Spleen (tissue), 11 donors: ENCODE measurements at regions not wholly inside any gene's neighbourhood (a gene's known extent, or its start where the extent isn't known, plus 50 kb on each side); places are given as distances from the start of the nearest gene placed in this dataset.

ENCODE experiments used
- DNase-seq: peaks from one replicate; pipeline ENCODE4 v3.0.0-alpha.2; 2020
- H3K27ac ChIP-seq, 8 donors: fragments of 200-600 bp; sonication (generic) in 7 of 8; 1 replicate in 4 of 8; 2 replicates in 4 of 8; pipeline versions ENCODE4 v1.5.0 to v1.8.0; 2016 to 2021; ENCODE audit warnings: inconsistent platforms in 4 of 8, mild to moderate bottlenecking in 4 of 8, moderate library complexity in 1 of 8
- H3K27me3 ChIP-seq, 7 donors: fragments of 200-600 bp; sonication (generic) in 6 of 7; replicated peaks in 1 of 7; 1 replicate in 4 of 7; 2 replicates in 3 of 7; pipeline versions ENCODE4 v1.5.0 to v1.8.0; 2016 to 2021; ENCODE audit warnings: inconsistent platforms in 3 of 7, mild to moderate bottlenecking in 1 of 7
- H3K36me3 ChIP-seq, 6 donors: fragments of 200-600 bp; sonication (generic) in 5 of 6; 1 replicate in 4 of 6; 2 replicates in 2 of 6; pipeline versions ENCODE4 v1.5.0 to v1.8.0; 2016 to 2021; ENCODE audit warnings: inconsistent platforms in 2 of 6
- H3K4me1 ChIP-seq, 6 donors: fragments of 200-600 bp; sonication (generic) in 5 of 6; 1 replicate in 3 of 6; 2 replicates in 3 of 6; pipeline versions ENCODE4 v1.5.0 to v1.8.0; 2016 to 2021; ENCODE audit warnings: inconsistent platforms in 3 of 6
- H3K4me3 ChIP-seq, 8 donors: fragments of 200-600 bp; sonication (generic) in 7 of 8; 1 replicate in 4 of 8; 2 replicates in 4 of 8; pipeline versions ENCODE4 v1.5.0 to v1.8.0; 2016 to 2021; ENCODE audit warnings: inconsistent platforms in 4 of 8, mild to moderate bottlenecking in 4 of 8, moderate library complexity in 2 of 8
- H3K9me3 ChIP-seq, 8 donors: fragments of 200-600 bp; sonication (generic) in 7 of 8; 1 replicate in 4 of 8; 2 replicates in 4 of 8; pipeline versions ENCODE4 v1.5.0 to v1.8.0; 2016 to 2021; ENCODE audit warnings: inconsistent platforms in 4 of 8
- POLR2A ChIP-seq, 3 donors: fragments of 450-650 bp; IDR thresholded peaks; one replicate each; pipeline ENCODE4 v1.5.1; 2017; ENCODE audit warnings: antibody characterized with exemption in 3 of 3, mild to moderate bottlenecking in 1 of 3
- POLR2AphosphoS5 ChIP-seq, 3 donors: sonication (generic); formaldehyde crosslinking; IDR thresholded peaks; one replicate each; pipeline ENCODE4 v1.5.1; 2017; ENCODE audit warnings: antibody characterized with exemption in 3 of 3
- WGBS, 5 donors: extraction: QIAGEN DNeasy Blood & Tissue Kit in 3 of 5; methylation state at CpG; one replicate each; pipeline versions ENCODE4 v1.1.5 to v1.1.7; 2013 to 2018; 5-methylcytosine and 5-hydroxymethylcytosine counted together
- intact Hi-C: fragments of 100-400 bp; cut with DNase I; formaldehyde crosslinking; loops from one replicate; pipeline ENCODE4 v1.15.0; 2023; ENCODE audit warnings: low total_unique reads
- TF ChIP-seq, protein P1 (sequence below), 11 experiments: fragments of 200-600 bp in 7 of 11; fragments of 450-650 bp in 4 of 11; sonication (generic) in 4 of 11; IDR thresholded peaks in 8 of 11; conservative IDR thresholded peaks in 3 of 11; 1 replicate in 7 of 11; 2 replicates in 4 of 11; pipeline versions ENCODE4 v1.4.0 to v1.8.0; 2016 to 2021; ENCODE audit warnings: antibody characterized with exemption in 11 of 11, inconsistent platforms in 4 of 11, mild to moderate bottlenecking in 1 of 11
- donor health status: healthy with polysubstance abuse.
- donor health status: DM: no; HTN: no; CAD: no; lungs with moderate emphysema.
- donor health status: DM: no; HTN: no; CAD: no.
- donor health status: Bipolar disorder and iron deficiency.
- donor health status: healthy.
- donor health status: DM: no; HTN: no; CAD: no.
- donor health status: DM: yes; HTN: yes; CAD: no.

DNA sequence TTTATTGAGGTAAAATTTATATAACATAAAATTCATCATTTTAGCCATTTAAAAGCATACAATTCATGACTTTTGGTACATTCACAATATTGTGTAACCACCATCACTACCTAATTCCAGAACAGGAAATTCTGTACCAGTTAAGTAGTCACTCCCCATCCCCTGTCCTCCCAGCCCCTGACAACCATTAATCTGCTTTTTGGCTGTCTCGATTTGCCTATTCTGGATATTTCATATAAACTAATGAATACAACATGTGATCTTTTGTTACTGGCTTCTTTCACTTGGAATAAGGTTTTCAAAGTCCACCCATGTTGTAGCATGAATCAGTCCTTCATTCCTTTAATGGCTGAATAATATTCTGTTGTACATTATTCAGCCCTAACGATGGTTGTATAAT, 115.6 kb upstream of the KLF14 start:
- TF ChIP-seq, protein P1, sequence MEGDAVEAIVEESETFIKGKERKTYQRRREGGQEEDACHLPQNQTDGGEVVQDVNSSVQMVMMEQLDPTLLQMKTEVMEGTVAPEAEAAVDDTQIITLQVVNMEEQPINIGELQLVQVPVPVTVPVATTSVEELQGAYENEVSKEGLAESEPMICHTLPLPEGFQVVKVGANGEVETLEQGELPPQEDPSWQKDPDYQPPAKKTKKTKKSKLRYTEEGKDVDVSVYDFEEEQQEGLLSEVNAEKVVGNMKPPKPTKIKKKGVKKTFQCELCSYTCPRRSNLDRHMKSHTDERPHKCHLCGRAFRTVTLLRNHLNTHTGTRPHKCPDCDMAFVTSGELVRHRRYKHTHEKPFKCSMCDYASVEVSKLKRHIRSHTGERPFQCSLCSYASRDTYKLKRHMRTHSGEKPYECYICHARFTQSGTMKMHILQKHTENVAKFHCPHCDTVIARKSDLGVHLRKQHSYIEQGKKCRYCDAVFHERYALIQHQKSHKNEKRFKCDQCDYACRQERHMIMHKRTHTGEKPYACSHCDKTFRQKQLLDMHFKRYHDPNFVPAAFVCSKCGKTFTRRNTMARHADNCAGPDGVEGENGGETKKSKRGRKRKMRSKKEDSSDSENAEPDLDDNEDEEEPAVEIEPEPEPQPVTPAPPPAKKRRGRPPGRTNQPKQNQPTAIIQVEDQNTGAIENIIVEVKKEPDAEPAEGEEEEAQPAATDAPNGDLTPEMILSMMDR (IDR thresholded peaks at IDR 0.05 in 8 of 11, conservative IDR thresholded peaks at IDR 0.05 in 3 of 11), result no peak
- TF ChIP-seq POLR2A (IDR thresholded peaks at IDR 0.05), result no peak
- no peak for TF ChIP-seq POLR2AphosphoS5 (IDR thresholded peaks at IDR 0.05)
- 92 to 97% (median 95%) methylated on average over 2 of the region's 2 CpGs for WGBS, 5 donors
- H3K27ac ChIP-seq, result no peak overlapping the region

DNA sequence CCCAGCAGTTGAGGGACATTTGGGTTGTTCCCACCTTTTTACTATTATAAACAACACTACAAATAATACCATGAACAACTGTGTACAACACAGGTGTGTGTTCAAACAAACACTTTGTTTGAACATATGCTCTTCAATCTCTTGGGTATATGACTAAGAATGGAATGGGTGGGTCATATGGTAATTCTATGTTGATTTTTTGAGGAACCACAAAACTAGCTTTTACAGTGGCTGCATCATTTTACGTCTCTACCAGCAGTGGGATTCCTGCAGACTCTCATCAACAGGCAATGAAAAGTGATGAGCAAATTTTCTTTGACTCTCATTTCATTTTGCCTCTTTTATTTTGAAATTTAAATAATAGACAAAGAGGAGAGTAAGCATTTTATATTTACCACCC, 116.9 kb upstream of the KLF14 start:
- Histone ChIP-seq H3K36me3 (peaks cover 0 to 16% (median 10%) of the 10 kb centered on the region in 6 donors), H3K27me3 (no peaks in the 10 kb centered on the region), H3K4me3 (no peak overlapping the region), H3K27ac (no peak overlapping the region), H3K4me1 (no peaks in the 10 kb centered on the region), H3K9me3 (peaks cover 0 to 18% (median 8%) of the 10 kb centered on the region in 8 donors)
- no peak for TF ChIP-seq POLR2AphosphoS5 (IDR thresholded peaks at IDR 0.05)
- TF ChIP-seq, protein P1 (IDR thresholded peaks at IDR 0.05 in 8 of 11, conservative IDR thresholded peaks at IDR 0.05 in 3 of 11), result no peak
- TF ChIP-seq POLR2A (IDR thresholded peaks at IDR 0.05), result no peak
- WGBS, 5 donors, result 84 to 94% (median 86%) methylated on average over 1 of the region's 1 CpG
- intact Hi-C loops, result no loop called here
- no peak for DNase-seq

More for the DNA sequence above, 115.6 kb upstream of the KLF14 start:
- Histone ChIP-seq H3K27me3 (no peaks in the 10 kb centered on the region), H3K4me1 (no peaks in the 10 kb centered on the region), H3K4me3 (no peak overlapping the region), H3K9me3 (peaks cover 0 to 4% (median 0%) of the 10 kb centered on the region in 8 donors), H3K36me3 (peaks cover 0 to 3% (median under 1%) of the 10 kb centered on the region in 6 donors)
- intact Hi-C loops, result no loop called here
- no peak for DNase-seq

DNA sequence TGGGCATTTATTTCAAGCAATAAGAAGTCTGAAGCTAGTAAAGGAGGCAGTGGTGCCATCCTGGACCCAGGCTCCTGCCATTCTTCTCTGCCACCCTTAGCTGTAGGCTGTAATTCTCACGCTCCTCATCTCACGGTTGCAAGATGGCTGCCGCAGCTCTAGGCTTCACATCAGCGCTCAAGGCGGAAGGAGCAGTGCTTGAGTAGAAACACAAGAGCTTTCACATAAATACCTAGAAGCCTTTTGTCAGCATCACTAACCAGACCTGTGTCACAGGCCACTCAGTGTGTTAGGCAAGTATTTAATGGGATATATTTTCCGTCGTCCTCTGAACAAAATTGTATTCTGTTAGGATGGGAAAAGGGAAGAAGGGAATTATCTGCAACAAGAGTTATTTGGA, 118.9 kb upstream of the KLF14 start:
- peaks cover 12 to 37% (median 27%) of the 10 kb centered on the region in 8 donors for H3K9me3 ChIP-seq
- DNase-seq, result no peak
- H3K4me3 ChIP-seq, result no peak overlapping the region
- H3K27me3 ChIP-seq, result no peaks in the 10 kb centered on the region
- H3K27ac ChIP-seq, result no peak overlapping the region
- TF ChIP-seq, protein P1 (IDR thresholded peaks at IDR 0.05 in 8 of 11, conservative IDR thresholded peaks at IDR 0.05 in 3 of 11), result no peak
- TF ChIP-seq POLR2AphosphoS5 (IDR thresholded peaks at IDR 0.05), result no peak
- TF ChIP-seq POLR2A (IDR thresholded peaks at IDR 0.05), result no peak
- H3K36me3 ChIP-seq, result peaks cover 0 to 35% (median 17%) of the 10 kb centered on the region in 6 donors
- H3K4me1 ChIP-seq, result no peaks in the 10 kb centered on the region
- intact Hi-C loops, result no loop called here
- 95 to 98% (median 97%) methylated on average over 7 of the region's 7 CpGs for WGBS, 5 donors

DNA sequence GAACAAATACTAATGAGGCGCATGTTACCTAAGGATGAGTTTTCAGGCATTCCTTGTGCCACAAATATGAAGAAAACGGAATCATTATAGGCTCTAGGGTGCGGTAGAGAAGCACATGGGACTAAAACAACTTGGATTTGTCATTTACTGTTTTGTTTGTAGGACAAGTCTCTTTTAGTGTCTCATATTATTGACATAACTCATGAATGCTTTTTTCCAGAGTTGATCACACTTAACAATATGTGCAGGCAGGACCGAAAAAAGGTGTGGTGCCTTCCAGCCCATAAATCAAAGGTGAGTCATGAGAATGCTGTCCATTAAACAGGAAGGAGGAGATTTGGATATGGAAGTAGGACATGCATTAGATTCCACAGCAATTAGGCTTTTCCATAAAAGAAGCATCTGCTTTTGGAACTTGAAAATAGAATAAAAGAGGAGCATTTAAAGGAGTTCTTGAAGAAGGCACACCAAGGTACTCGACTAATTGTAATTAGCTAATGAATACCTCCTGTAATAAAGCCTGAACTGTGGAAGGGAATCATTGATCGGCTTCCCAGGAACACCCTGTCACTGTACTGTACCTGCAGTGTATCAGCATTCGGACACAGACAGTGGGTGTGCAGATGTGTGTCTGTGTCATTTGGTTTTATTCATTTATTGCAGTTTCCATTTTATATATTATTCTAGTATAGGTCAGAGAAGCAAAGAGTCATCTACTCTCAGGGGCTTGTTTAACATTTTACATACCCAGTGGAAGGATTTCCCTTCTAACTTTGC, 119.7 kb upstream of the KLF14 start:
- TF ChIP-seq, protein P1 (IDR thresholded peaks at IDR 0.05 in 8 of 11, conservative IDR thresholded peaks at IDR 0.05 in 3 of 11), result no peak
- no peak for TF ChIP-seq POLR2AphosphoS5 (IDR thresholded peaks at IDR 0.05)
- TF ChIP-seq POLR2A (IDR thresholded peaks at IDR 0.05), result no peak
- no peak overlapping the region for H3K4me3 ChIP-seq
- intact Hi-C loops, result no loop called here
- H3K9me3 ChIP-seq, result peaks cover 18 to 45% (median 35%) of the 10 kb centered on the region in 8 donors
- H3K4me1 ChIP-seq, result no peaks in the 10 kb centered on the region
- DNase-seq, result no peak
- no peaks in the 10 kb centered on the region for H3K27me3 ChIP-seq
- H3K36me3 ChIP-seq, result peaks cover 0 to 42% (median 17%) of the 10 kb centered on the region in 6 donors
- H3K27ac ChIP-seq, result no peak overlapping the region
- 92 to 97% (median 94%) methylated on average over 7 of the region's 7 CpGs for WGBS, 5 donors
